ENCODE measurements at regions not wholly inside any gene's neighbourhood (a gene's known extent, or its start where the extent isn't known, plus 50 kb on each side); places are given as distances from the start of the nearest gene placed in this dataset.
A peak's percentile ranks its signal among the peaks of the same experiment; 100 is the strongest.

DNA sequence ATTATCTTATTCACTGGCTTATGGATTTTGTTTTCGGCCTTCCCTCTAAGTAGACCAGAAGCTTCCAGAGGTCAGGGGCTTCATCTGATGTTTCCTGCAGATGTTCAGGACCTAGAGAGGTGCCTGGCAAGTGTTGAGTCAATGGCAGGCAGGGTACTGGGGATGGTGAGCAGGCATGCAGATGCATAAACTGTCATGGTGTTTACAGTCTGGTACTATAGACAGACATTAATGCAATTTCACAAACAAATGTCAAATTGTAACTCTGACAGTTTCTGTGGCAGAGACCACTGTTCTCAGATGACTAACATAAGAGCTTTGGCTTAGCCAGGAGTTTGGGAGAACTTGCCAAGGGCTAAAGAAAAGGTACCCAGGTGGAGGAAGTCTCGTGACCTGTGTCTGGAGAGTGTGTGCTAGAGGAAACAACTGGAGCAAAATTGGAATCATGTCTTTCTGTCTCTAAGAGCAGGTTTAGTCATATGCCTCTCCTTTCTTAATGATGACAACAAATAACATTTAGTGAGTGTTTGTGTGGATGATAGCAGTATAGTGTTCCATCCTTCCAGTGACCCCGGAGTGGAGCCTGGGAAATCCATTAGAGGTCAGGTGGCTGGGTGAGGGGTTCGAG is 53.7 kb upstream of the TRAK1 start:
- WGBS, 2 donors, result 89 to 92% methylated on average over 4 of the region's 4 CpGs
- no peak for TF ChIP-seq POLR2A (IDR thresholded peaks at IDR 0.05)
- TF ChIP-seq, protein P1, sequence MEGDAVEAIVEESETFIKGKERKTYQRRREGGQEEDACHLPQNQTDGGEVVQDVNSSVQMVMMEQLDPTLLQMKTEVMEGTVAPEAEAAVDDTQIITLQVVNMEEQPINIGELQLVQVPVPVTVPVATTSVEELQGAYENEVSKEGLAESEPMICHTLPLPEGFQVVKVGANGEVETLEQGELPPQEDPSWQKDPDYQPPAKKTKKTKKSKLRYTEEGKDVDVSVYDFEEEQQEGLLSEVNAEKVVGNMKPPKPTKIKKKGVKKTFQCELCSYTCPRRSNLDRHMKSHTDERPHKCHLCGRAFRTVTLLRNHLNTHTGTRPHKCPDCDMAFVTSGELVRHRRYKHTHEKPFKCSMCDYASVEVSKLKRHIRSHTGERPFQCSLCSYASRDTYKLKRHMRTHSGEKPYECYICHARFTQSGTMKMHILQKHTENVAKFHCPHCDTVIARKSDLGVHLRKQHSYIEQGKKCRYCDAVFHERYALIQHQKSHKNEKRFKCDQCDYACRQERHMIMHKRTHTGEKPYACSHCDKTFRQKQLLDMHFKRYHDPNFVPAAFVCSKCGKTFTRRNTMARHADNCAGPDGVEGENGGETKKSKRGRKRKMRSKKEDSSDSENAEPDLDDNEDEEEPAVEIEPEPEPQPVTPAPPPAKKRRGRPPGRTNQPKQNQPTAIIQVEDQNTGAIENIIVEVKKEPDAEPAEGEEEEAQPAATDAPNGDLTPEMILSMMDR (IDR thresholded peaks at IDR 0.05), result no peak
- DNase-seq (ENCODE audit: low spot score in 2 of 2), result peak in 1 of 2 donors; percentile 57
- intact Hi-C loops (cut with DNase I; ENCODE audit: low total_unique reads), result no loop called here
- H3K4me3 ChIP-seq (ENCODE audit: low read depth, poor library complexity, severe bottlenecking), result no peak overlapping the region

DNA sequence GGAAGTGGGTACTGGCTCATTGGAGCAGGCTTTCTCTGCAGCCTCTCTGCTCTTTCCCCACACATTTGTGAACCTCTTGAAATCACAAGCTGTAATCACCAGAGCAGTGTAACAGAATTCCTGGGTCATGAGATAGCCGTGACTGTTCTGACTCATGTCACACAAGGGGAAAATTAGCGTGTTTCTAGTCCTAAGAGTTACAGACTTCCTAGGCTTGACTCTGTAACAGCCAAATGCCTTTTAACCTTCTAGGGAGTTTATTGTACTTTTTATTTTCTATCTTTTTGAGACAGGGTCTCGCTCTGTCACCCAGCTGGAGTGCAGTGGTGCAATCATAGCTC is 54.7 kb upstream of the TRAK1 start:
- DNase-seq (ENCODE audit: low spot score in 2 of 2), result peak; percentile 75 to 81
- H3K4me3 ChIP-seq (ENCODE audit: low read depth, poor library complexity, severe bottlenecking), result no peak overlapping the region
- WGBS, 2 donors, result 43 to 49% methylated on average over 3 of the region's 3 CpGs
- TF ChIP-seq, protein P1 (IDR thresholded peaks at IDR 0.05), result no peak
- TF ChIP-seq POLR2A (IDR thresholded peaks at IDR 0.05), result no peak
- intact Hi-C loops (cut with DNase I; ENCODE audit: low total_unique reads), result no loop called here

DNA sequence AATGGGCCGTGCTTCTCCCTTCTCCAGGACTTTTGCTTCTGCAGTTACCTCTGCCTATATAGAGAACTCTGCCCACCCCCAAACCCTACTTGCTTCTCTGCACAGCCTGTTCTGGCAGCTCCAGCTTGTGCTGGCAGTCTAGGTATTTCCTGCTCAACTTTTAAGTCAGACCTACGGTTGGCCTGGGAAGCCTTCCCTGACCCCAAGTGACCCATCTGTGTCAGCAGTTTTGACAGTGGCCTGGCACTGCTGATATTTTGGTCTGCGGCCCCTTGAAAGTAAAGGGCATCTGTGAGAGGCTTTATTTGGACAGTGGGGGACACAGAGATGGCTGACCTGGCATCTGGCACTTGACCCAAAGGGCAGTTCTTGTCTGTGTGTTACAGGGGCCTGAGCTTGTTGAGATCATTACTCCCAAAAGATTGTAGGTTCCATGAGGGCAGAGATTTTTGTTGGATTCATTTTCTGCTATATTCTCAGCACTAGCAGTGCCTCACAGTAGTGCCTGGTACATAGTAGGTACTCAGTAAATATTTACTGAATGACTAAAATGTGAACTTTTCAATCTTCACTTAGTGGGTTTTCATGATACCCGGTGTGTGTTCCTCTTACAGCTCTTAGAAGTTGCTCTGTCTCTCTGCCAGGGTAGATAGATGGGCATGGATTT is 55.2 kb upstream of the TRAK1 start:
- WGBS, 2 donors, result 48 to 58% methylated on average over 4 of the region's 4 CpGs
- intact Hi-C loops (cut with DNase I; ENCODE audit: low total_unique reads), result no loop called here
- no peak overlapping the region for H3K4me3 ChIP-seq (ENCODE audit: low read depth, poor library complexity, severe bottlenecking)
- DNase-seq (ENCODE audit: low spot score in 2 of 2), result peak in 1 of 2 donors; percentile 67
- TF ChIP-seq POLR2A (IDR thresholded peaks at IDR 0.05), result no peak
- TF ChIP-seq, protein P1 (IDR thresholded peaks at IDR 0.05), result no peak

DNA sequence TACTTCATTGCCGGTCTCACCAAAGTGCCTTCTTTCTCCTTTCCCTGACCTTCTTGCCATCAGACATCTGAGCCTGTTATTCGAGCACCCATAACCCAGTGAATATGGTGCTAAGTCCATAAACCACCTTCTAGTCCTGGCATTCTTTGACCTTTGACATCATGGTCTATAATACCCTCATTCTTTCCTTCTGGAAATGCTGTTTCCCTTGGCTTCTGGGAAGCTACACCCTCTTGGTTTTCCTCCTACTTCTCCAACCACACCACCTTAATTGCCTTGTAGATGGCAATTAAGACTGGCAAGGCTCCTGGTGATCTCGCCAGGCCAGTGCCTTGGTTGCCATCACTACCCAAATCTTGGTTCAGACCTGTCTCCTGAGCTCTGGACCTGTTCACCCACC is 56.1 kb upstream of the TRAK1 start:
- TF ChIP-seq, protein P1 (IDR thresholded peaks at IDR 0.05), result no peak
- no peak for TF ChIP-seq POLR2A (IDR thresholded peaks at IDR 0.05)
- intact Hi-C loops (cut with DNase I; ENCODE audit: low total_unique reads), result no loop called here
- no peak overlapping the region for H3K4me3 ChIP-seq (ENCODE audit: low read depth, poor library complexity, severe bottlenecking)
- 92 to 94% methylated on average over 3 of the region's 3 CpGs for WGBS, 2 donors
- DNase-seq (ENCODE audit: low spot score in 2 of 2), result no peak

- 83 to 87% methylated on average over 2 of the region's 2 CpGs for WGBS, 2 donors
- no peak for TF ChIP-seq POLR2A (IDR thresholded peaks at IDR 0.05)
- TF ChIP-seq, protein P1 (IDR thresholded peaks at IDR 0.05), result no peak
- intact Hi-C loops (cut with DNase I; ENCODE audit: low total_unique reads), result no loop called here
- no peak overlapping the region for H3K4me3 ChIP-seq (ENCODE audit: low read depth, poor library complexity, severe bottlenecking)
- no peak for DNase-seq (ENCODE audit: low spot score in 2 of 2)
These were observed 57.4 kb upstream of the TRAK1 start for GRCh38 chr3:42033741-42034140.
